Stimulated activated effector memory CD8-positive, alpha-beta T cell treated with anti-CD3 and anti-CD28 coated beads, Interleukin-12 subunit alpha, Interleukin-12 subunit beta, amount 100 ng/mL, for 72 hours (primary cell): ENCODE measurements at regions not wholly inside any gene's neighbourhood (a gene's known extent, or its start where the extent isn't known, plus 50 kb on each side); places are given as distances from the start of the nearest gene placed in this dataset.

Experiments
- ATAC-seq: fragments of 150-1000 bp; cut with Tn5 transposase; 2 replicates; pipeline ENCODE4 v1.10.0; 2021
- DNase-seq, 2 donors: peaks; one replicate each; pipeline ENCODE4 v3.0.0; 2021 to 2022; ENCODE audit warnings: low spot score in 2 of 2
- H3K27ac Mint-ChIP-seq: one replicate; pipeline ENCODE4 v1.8.0; 2022; ENCODE audit warnings: mild to moderate bottlenecking, mixed read lengths
- H3K36me3 Mint-ChIP-seq: one replicate; pipeline ENCODE4 v1.8.0; 2022; ENCODE audit warnings: mild to moderate bottlenecking, mixed read lengths
- H3K4me1 Mint-ChIP-seq: one replicate; pipeline ENCODE4 v1.8.0; 2022; ENCODE audit warnings: mixed read lengths
- H3K4me3 Mint-ChIP-seq: one replicate; pipeline ENCODE4 v1.8.0; 2022; ENCODE audit warnings: mild to moderate bottlenecking, mixed read lengths
- H3K9me3 Mint-ChIP-seq: one replicate; pipeline ENCODE4 v1.8.0; 2022; ENCODE audit warnings: mixed read lengths

DNA sequence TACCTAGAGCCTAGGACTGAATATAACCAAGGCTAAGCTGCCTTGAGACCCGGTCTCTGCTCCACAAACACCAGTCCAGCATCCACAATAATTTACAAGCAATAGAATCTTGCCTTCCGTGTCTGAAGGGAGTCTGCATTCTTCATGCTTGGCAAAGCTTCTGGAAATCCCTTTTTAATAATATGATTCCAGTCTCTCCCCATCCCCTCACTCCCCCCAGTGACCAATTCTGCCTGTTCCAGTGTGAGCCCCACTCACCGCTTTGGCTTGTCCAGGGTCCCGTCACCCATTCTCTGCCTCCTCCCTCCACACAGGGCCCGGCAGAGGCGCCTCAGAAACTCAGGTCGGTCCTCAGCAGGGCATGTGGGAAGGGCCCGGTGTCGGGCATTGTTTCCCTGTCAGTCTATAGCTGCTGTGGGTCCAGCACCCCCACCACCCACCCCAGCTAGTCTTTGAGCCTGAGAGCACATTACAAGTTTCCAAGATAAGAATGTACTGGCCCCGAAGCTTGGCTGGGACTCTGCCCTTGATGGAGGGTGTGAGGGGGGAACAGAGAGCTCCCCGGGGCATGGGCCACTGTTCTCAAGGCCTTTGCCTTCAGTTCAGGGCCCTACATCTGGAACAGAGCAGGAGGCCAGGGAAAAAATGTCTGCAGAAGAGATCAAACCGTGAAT is 129.7 kb upstream of the MYCN start:
- Mint-ChIP-seq H3K36me3 (no peaks in the 10 kb centered on the region), H3K4me3 (no peak overlapping the region)
- no peak for DNase-seq

DNA sequence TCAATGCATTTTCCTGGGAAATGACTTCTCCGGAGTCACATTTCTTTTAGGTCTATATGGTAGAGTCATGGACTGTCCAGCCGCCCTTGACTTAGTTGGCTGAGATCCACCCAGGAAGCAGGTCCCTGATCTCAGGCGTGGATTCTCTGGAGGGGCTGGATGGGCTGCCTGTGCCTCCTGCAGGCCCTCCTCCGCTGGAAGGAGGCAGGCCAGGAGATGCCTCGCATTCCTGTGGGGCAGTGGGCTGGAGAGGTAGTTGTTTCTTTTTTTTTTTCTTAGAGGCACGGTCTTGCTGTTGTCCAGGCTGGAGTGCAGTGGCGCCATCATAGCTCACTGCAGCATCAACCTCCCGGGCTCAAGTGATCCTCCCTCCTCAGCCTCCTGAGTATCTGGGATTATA is 129.0 kb upstream of the MYCN start:
- Mint-ChIP-seq H3K27ac (no peak overlapping the region), H3K9me3 (no peaks in the 10 kb centered on the region), H3K4me3 (no peak overlapping the region), H3K36me3 (no peaks in the 10 kb centered on the region), H3K4me1 (no peaks in the 10 kb centered on the region)
- no peak for DNase-seq
- ATAC-seq, result no peak

More for the DNA sequence above, 129.7 kb upstream of the MYCN start:
- H3K4me1 Mint-ChIP-seq, result no peaks in the 10 kb centered on the region
- no peak overlapping the region for H3K27ac Mint-ChIP-seq
- ATAC-seq, result no peak
- no peaks in the 10 kb centered on the region for H3K9me3 Mint-ChIP-seq

GRCh38 chr2:15812187-15812780 is 128.1 kb upstream of the MYCN start:
- ATAC-seq, result no peak
- H3K27ac Mint-ChIP-seq, result no peak overlapping the region
- no peak overlapping the region for H3K4me3 Mint-ChIP-seq
- H3K4me1 Mint-ChIP-seq, result no peaks in the 10 kb centered on the region
- DNase-seq, result no peak
- H3K9me3 Mint-ChIP-seq, result no peaks in the 10 kb centered on the region
- no peaks in the 10 kb centered on the region for H3K36me3 Mint-ChIP-seq

GRCh38 chr2:15813481-15814266 is 126.7 kb upstream of the MYCN start:
- Mint-ChIP-seq H3K4me1 (no peaks in the 10 kb centered on the region), H3K9me3 (no peaks in the 10 kb centered on the region), H3K27ac (no peak overlapping the region), H3K4me3 (no peak overlapping the region), H3K36me3 (no peaks in the 10 kb centered on the region)
- ATAC-seq, result no peak
- no peak for DNase-seq

GRCh38 chr2:15814403-15814802 is 125.9 kb upstream of the MYCN start:
- Mint-ChIP-seq H3K4me1 (no peaks in the 10 kb centered on the region), H3K4me3 (no peak overlapping the region), H3K27ac (no peak overlapping the region), H3K9me3 (no peaks in the 10 kb centered on the region), H3K36me3 (no peaks in the 10 kb centered on the region)
- ATAC-seq (no peak), DNase-seq (no peak)

DNA sequence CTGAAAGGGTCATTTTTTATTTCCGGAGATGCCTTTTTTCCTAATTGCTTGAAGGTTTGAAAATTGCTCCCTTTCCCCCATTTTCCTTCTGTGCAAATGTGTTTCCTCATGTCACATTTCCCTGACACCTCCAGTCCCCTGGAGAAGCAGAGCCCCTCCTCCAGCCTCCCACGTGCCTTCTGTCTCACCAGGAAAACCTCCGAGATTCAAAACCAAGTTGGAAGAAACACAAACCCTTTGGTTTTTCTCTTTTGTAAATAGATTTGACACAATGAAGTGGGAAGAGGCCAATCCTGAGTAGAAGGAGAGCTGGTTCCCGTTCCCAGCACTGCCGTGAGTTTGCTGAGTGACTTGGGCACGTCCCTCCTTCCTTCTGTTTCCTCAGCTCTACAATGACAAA is 125.4 kb upstream of the MYCN start:
- H3K4me3 Mint-ChIP-seq, result no peak overlapping the region
- H3K36me3 Mint-ChIP-seq, result no peaks in the 10 kb centered on the region
- ATAC-seq (no peak), DNase-seq (no peak)
- no peak overlapping the region for H3K27ac Mint-ChIP-seq
- no peaks in the 10 kb centered on the region for H3K4me1 Mint-ChIP-seq
- no peaks in the 10 kb centered on the region for H3K9me3 Mint-ChIP-seq

DNA sequence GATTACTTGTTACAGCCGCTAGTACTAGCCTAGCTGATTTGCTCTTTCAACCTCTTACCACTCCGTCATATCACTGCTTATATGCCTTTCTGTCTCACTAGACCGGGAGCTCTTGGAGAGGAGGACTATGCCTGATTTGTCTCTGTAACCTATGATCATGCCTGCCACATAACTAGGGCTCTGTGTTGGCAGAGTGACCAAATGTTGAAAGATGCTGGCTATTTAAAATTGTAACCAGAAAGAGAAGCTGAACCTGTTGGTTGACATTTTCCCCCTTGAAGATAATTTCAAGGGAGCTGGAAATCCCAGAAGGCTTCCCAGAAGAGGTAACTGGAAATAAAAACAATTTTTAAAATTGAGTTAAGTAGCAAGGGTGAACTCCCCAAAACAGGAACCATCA is 124.1 kb upstream of the MYCN start:
- Mint-ChIP-seq H3K9me3 (no peaks in the 10 kb centered on the region), H3K36me3 (no peaks in the 10 kb centered on the region), H3K4me1 (no peaks in the 10 kb centered on the region)

GRCh38 chr2:15816674-15817406 is 123.5 kb upstream of the MYCN start:
- no peaks in the 10 kb centered on the region for H3K9me3 Mint-ChIP-seq
- DNase-seq (no peak), ATAC-seq (no peak)
- no peaks in the 10 kb centered on the region for H3K36me3 Mint-ChIP-seq
- H3K4me3 Mint-ChIP-seq, result no peak overlapping the region
- no peak overlapping the region for H3K27ac Mint-ChIP-seq
- H3K4me1 Mint-ChIP-seq, result no peaks in the 10 kb centered on the region

More for the DNA sequence above, 124.1 kb upstream of the MYCN start:
- ATAC-seq (no peak), DNase-seq (no peak)
- no peak overlapping the region for H3K27ac Mint-ChIP-seq
- H3K4me3 Mint-ChIP-seq, result no peak overlapping the region

DNA sequence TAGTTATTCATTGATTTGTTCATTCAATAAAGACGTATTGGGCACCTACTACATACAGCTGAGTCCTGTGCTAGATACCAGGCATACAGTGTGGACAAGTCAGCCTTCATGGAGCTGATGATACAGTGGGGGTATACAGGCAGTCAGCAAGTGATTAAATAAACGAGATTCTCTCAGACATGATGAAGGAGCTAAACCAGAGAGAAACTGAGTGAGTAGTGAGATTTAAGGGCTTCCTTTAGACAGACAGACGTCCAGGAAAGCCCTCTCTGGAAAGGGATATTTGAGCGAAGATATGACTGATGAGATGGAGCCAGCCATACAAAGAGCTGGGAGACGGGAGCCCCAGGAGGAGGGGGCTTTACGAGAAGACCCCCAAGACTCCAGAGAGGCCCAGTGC is 122.6 kb upstream of the MYCN start:
- H3K4me3 Mint-ChIP-seq, result no peak overlapping the region
- no peak for DNase-seq
- H3K36me3 Mint-ChIP-seq, result no peaks in the 10 kb centered on the region
- no peaks in the 10 kb centered on the region for H3K9me3 Mint-ChIP-seq
- ATAC-seq, result no peak
- H3K4me1 Mint-ChIP-seq, result no peaks in the 10 kb centered on the region
- H3K27ac Mint-ChIP-seq, result no peak overlapping the region

GRCh38 chr2:15818318-15818753 is 122.0 kb upstream of the MYCN start:
- ATAC-seq, result no peak
- H3K9me3 Mint-ChIP-seq, result no peaks in the 10 kb centered on the region
- no peak overlapping the region for H3K4me3 Mint-ChIP-seq
- no peaks in the 10 kb centered on the region for H3K4me1 Mint-ChIP-seq
- no peak overlapping the region for H3K27ac Mint-ChIP-seq
- no peak for DNase-seq
- no peaks in the 10 kb centered on the region for H3K36me3 Mint-ChIP-seq

DNA sequence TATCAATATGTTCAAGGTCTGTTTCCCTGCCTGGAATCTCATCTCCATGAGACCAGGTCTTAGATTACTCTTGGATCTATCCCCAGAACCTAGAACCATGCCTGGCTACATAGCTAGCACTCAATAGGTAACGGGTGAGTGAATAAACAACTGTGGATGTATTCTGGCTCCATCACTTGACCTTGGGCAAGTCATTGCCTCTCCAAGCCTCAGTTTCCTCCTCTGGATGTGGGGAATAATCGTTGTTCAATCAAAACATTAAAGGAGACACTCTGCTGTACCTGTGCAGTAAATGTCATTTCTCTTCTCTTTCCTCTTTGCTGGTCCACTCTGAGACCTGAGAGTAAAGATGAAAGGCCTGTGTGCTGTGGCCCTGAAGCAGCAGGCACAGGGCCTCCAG is 121.5 kb upstream of the MYCN start:
- no peaks in the 10 kb centered on the region for H3K4me1 Mint-ChIP-seq
- ATAC-seq, result no peak

DNA sequence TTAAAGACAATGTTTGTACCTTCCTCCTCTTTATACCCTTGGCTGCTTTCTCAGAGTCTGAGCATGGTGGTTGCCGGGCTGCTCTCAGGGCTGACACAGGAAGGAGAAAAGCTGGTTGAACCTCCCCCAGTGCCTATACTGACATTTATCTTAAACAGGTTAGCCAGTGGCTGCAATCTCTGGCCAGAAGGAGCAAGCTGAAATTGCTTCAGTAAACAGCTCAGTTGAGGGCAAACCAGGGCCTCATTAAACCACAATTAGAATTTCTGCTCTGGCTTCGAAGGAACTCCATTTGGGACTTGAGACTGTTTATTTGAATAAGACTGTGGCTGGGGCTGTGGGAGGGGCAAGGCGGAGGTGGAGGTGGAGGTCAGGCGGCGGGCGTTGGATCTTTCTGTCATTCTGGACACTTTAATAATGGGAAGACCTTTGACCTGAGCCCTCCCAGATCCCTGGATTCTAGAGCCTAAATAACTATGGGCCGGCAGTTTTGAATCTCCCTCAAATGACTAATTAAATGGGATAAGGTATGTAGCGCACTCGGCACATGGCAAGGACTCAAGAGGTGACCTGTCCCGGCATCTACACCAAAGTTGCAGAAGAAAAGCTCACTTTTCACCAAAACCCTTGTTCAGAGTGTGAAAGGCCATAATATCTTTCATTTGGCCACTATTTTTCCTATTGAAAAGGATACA is 120.6 kb upstream of the MYCN start:
- no peak for DNase-seq
- Mint-ChIP-seq H3K4me1 (no peaks in the 10 kb centered on the region), H3K36me3 (no peaks in the 10 kb centered on the region), H3K9me3 (no peaks in the 10 kb centered on the region), H3K4me3 (no peak overlapping the region), H3K27ac (no peak overlapping the region)
- ATAC-seq, result no peak

More for the DNA sequence above, 121.5 kb upstream of the MYCN start:
- Mint-ChIP-seq H3K27ac (no peak overlapping the region), H3K4me3 (no peak overlapping the region), H3K9me3 (no peaks in the 10 kb centered on the region), H3K36me3 (no peaks in the 10 kb centered on the region)
- no peak for DNase-seq

DNA sequence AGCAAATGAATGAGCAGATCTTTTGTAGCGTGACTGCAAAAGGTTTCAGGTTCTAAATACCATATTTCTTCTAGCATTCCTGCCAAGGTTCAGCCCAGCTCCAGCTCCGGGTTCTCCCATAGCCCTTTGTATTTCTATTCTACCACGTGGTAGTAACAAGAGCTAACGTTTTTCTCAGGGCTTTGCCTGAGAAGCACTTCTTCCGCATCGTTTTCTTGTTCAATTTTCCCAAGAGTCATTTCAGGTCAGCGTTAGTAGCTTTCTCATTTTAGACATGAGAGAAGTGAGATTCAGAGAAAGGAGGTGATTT is 120.1 kb upstream of the MYCN start:
- no peak for ATAC-seq

DNA sequence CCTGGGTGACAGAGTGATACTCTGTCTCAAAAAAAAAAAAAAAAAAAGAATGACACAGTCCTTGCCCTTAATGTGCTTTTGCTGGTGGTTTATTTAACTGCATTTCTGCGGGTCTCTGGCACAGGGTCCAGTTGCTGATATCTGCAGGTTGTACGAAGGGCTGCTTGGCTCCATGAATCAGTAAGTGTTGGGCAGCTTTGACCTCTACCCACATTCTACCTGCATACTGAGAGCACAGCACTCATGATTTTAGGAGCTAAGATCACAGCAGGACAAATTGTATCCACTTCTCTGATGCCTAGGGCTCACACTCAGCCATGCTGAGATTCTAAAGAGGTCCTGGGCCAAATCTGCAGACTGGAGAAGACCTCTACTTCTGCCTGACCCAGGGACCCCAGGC is 119.4 kb upstream of the MYCN start:
- no peak overlapping the region for H3K4me3 Mint-ChIP-seq
- DNase-seq, result no peak
- H3K27ac Mint-ChIP-seq, result no peak overlapping the region
- no peaks in the 10 kb centered on the region for H3K9me3 Mint-ChIP-seq
- no peaks in the 10 kb centered on the region for H3K4me1 Mint-ChIP-seq
- no peak for ATAC-seq
- H3K36me3 Mint-ChIP-seq, result no peaks in the 10 kb centered on the region

More for the DNA sequence above, 120.1 kb upstream of the MYCN start:
- DNase-seq, result no peak
- no peaks in the 10 kb centered on the region for H3K4me1 Mint-ChIP-seq
- no peak overlapping the region for H3K4me3 Mint-ChIP-seq
- H3K36me3 Mint-ChIP-seq, result no peaks in the 10 kb centered on the region
- no peaks in the 10 kb centered on the region for H3K9me3 Mint-ChIP-seq
- H3K27ac Mint-ChIP-seq, result no peak overlapping the region
